Natural killer cell (primary cell): ENCODE measurements at regions not wholly inside any gene's neighbourhood (a gene's known extent, or its start where the extent isn't known, plus 50 kb on each side); places are given as distances from the start of the nearest gene placed in this dataset.

Experiments
- ATAC-seq, 3 donors: fragments of 150-1000 bp in 2 of 3; fragments of 200-7000 bp in 1 of 3; cut with Tn5 transposase; 1 replicate in 1 of 3; 2 replicates in 2 of 3; pipeline ENCODE4 v1.10.0; 2021; ENCODE audit warnings: mild to moderate bottlenecking in 2 of 3, moderate library complexity in 2 of 3
- DNase-seq, 2 donors: peaks; one replicate each; pipeline versions ENCODE4 v3.0.0 to v3.0.0-alpha.2; 2013 to 2021; ENCODE audit warnings: mixed read lengths in 1 of 2
- H3K27ac ChIP-seq: one replicate; pipeline ENCODE4 v1.5.1; 2013; ENCODE audit warnings: mild to moderate bottlenecking, low read length
- H3K27me3 ChIP-seq: one replicate; pipeline ENCODE4 v1.6.1; 2013; ENCODE audit warnings: low read length; ENCODE audit not compliant: control insufficient read depth, insufficient read depth
- H3K36me3 ChIP-seq: one replicate; pipeline ENCODE4 v1.6.1; 2013; ENCODE audit warnings: low read length; ENCODE audit not compliant: control insufficient read depth, insufficient read depth
- H3K4me1 ChIP-seq: one replicate; pipeline ENCODE4 v1.6.1; 2013; ENCODE audit warnings: low read length; ENCODE audit not compliant: control insufficient read depth, insufficient read depth
- H3K4me3 ChIP-seq: one replicate; pipeline ENCODE4 v1.5.1; 2013; ENCODE audit warnings: low read length
- H3K9me3 ChIP-seq: one replicate; pipeline ENCODE4 v1.6.1; 2013; ENCODE audit warnings: low read length; ENCODE audit not compliant: control insufficient read depth, insufficient read depth
- H3K27ac Mint-ChIP-seq, 2 donors: one replicate each; pipeline ENCODE4 v1.8.0; 2022; ENCODE audit warnings: mild to moderate bottlenecking in 2 of 2, mixed read lengths in 2 of 2, moderate library complexity in 1 of 2
- H3K27me3 Mint-ChIP-seq, 2 donors: one replicate each; pipeline ENCODE4 v1.8.0; 2022; ENCODE audit warnings: low read depth in 2 of 2, mixed read lengths in 2 of 2
- H3K36me3 Mint-ChIP-seq: one replicate; pipeline ENCODE4 v1.8.0; 2022; ENCODE audit warnings: mixed read lengths
- H3K4me1 Mint-ChIP-seq, 2 donors: one replicate each; pipeline ENCODE4 v1.8.0; 2022; ENCODE audit warnings: mixed read lengths in 2 of 2
- H3K4me3 Mint-ChIP-seq: one replicate; pipeline ENCODE4 v1.8.0; 2022; ENCODE audit warnings: mild to moderate bottlenecking, moderate library complexity, mixed read lengths
- H3K9me3 Mint-ChIP-seq, 2 donors: one replicate each; pipeline ENCODE4 v1.8.0; 2022; ENCODE audit warnings: mixed read lengths in 2 of 2
- CTCF ChIP-seq: fragments of 200-600 bp; IDR thresholded peaks from one replicate; pipeline ENCODE4 v1.8.0; 2022; ENCODE audit warnings: antibody characterized with exemption
- WGBS: methylation state at CpG from one replicate; pipeline ENCODE4 v1.1.7; 2013; ENCODE audit warnings: missing lambda C conversion rate; ENCODE audit not compliant: insufficient coverage; 5-methylcytosine and 5-hydroxymethylcytosine counted together
- intact Hi-C: fragments of 100-400 bp; cut with micrococcal nuclease; formaldehyde crosslinking; loops from one replicate; pipeline ENCODE4 v1.14.2; 2022

- Histone ChIP-seq H3K4me1 (no peaks in the 10 kb centered on the region), H3K9me3 (no peaks in the 10 kb centered on the region), H3K27me3 (no peaks in the 10 kb centered on the region), H3K27ac (no peak overlapping the region), H3K36me3 (no peaks in the 10 kb centered on the region), H3K4me3 (no peak overlapping the region)
- Mint-ChIP-seq H3K27ac (no peak overlapping the region), H3K4me1 (no peaks in the 10 kb centered on the region), H3K4me3 (no peak overlapping the region), H3K36me3 (no peaks in the 10 kb centered on the region), H3K27me3 (no peaks in the 10 kb centered on the region), H3K9me3 (peaks cover 6 to 9% of the 10 kb centered on the region in 2 donors)
- DNase-seq, result no peak
- no peak for ATAC-seq
- no peak for TF ChIP-seq CTCF
- intact Hi-C loops, result no loop called here
These were observed 575.0 kb downstream of the XPNPEP1 start for GRCh38 chr10:109348324-109348723.

GRCh38 chr10:109343293-109343692 is 580.0 kb downstream of the XPNPEP1 start:
- H3K4me3 Mint-ChIP-seq, result no peak overlapping the region
- no peaks in the 10 kb centered on the region for H3K4me1 Mint-ChIP-seq
- ATAC-seq (no peak), DNase-seq (no peak)
- Histone ChIP-seq H3K36me3 (no peaks in the 10 kb centered on the region), H3K4me1 (no peaks in the 10 kb centered on the region), H3K27me3 (no peaks in the 10 kb centered on the region), H3K27ac (no peak overlapping the region), H3K4me3 (no peak overlapping the region), H3K9me3 (peaks cover 10% of the 10 kb centered on the region)
- no peaks in the 10 kb centered on the region for H3K27me3 Mint-ChIP-seq
- H3K27ac Mint-ChIP-seq, result no peak overlapping the region
- whole genome bisulfite sequencing, result 91% methylated on average over 1 of the region's 1 CpG
- intact Hi-C loops, result no loop called here
- H3K9me3 Mint-ChIP-seq, result peaks cover 11% of the 10 kb centered on the region in 2 donors
- H3K36me3 Mint-ChIP-seq, result no peaks in the 10 kb centered on the region
- TF ChIP-seq CTCF, result no peak

- H3K36me3 ChIP-seq, result no peaks in the 10 kb centered on the region
- DNase-seq (no peak), ATAC-seq (no peak)
- no peaks in the 10 kb centered on the region for H3K4me1 Mint-ChIP-seq
- H3K9me3 ChIP-seq, result peaks cover 10% of the 10 kb centered on the region
- H3K27ac Mint-ChIP-seq, result no peak overlapping the region
- H3K27me3 Mint-ChIP-seq, result no peaks in the 10 kb centered on the region
- TF ChIP-seq CTCF, result no peak
- no peaks in the 10 kb centered on the region for H3K27me3 ChIP-seq
- H3K36me3 Mint-ChIP-seq, result no peaks in the 10 kb centered on the region
- H3K4me3 ChIP-seq, result no peak overlapping the region
- H3K9me3 Mint-ChIP-seq, result peaks cover 11 to 14% of the 10 kb centered on the region in 2 donors
- intact Hi-C loops, result no loop called here
- no peak overlapping the region for H3K27ac ChIP-seq
- no peaks in the 10 kb centered on the region for H3K4me1 ChIP-seq
- H3K4me3 Mint-ChIP-seq, result no peak overlapping the region
These were observed 581.3 kb downstream of the XPNPEP1 start for GRCh38 chr10:109341986-109342385.

GRCh38 chr10:109328001-109328400 is 595.3 kb downstream of the XPNPEP1 start:
- DNase-seq (no peak), ATAC-seq (no peak)
- no peaks in the 10 kb centered on the region for H3K9me3 ChIP-seq
- H3K4me3 ChIP-seq, result no peak overlapping the region
- Mint-ChIP-seq H3K9me3 (peaks cover 14% of the 10 kb centered on the region in 2 donors), H3K4me1 (no peaks in the 10 kb centered on the region), H3K27me3 (no peaks in the 10 kb centered on the region), H3K36me3 (no peaks in the 10 kb centered on the region), H3K27ac (no peak overlapping the region), H3K4me3 (no peak overlapping the region)
- H3K4me1 ChIP-seq, result no peaks in the 10 kb centered on the region
- no peaks in the 10 kb centered on the region for H3K36me3 ChIP-seq
- H3K27ac ChIP-seq, result no peak overlapping the region
- intact Hi-C loops, result no loop called here
- WGBS, result 85% methylated on average over 3 of the region's 3 CpGs
- H3K27me3 ChIP-seq, result no peaks in the 10 kb centered on the region
- no peak for TF ChIP-seq CTCF
